ENCODE measurements at regions not wholly inside any gene's neighbourhood (a gene's known extent, or its start where the extent isn't known, plus 50 kb on each side); places are given as distances from the start of the nearest gene placed in this dataset.
"Not testable (repeated sequence)": the region's sequence is repeated elsewhere in the genome, so short reads cannot be mapped to it uniquely, and the experiment has no call there.

- no peak for DNase-seq
These were observed 61.1 kb upstream of the UNC5A start for GRCh38 chr5:176748967-176749935.

GRCh38 chr5:176750144-176750543 is 60.2 kb upstream of the UNC5A start:
- no peak for DNase-seq

- DNase-seq = no peak
These were observed 55.9 kb upstream of the UNC5A start for GRCh38 chr5:176754376-176754973.

GRCh38 chr5:176755593-176755992 is 54.8 kb upstream of the UNC5A start:
- not testable (repeated sequence) for DNase-seq

- DNase-seq = not testable (repeated sequence)
These were observed 52.8 kb upstream of the UNC5A start for GRCh38 chr5:176757569-176757968.
